Spleen (tissue), 11 donors: ENCODE measurements at regions not wholly inside any gene's neighbourhood (a gene's known extent, or its start where the extent isn't known, plus 50 kb on each side); places are given as distances from the start of the nearest gene placed in this dataset.

Experiments used
- DNase-seq: peaks from one replicate; pipeline ENCODE4 v3.0.0-alpha.2; 2020
- H3K27ac ChIP-seq, 8 donors: fragments of 200-600 bp; sonication (generic) in 7 of 8; 1 replicate in 4 of 8; 2 replicates in 4 of 8; pipeline versions ENCODE4 v1.5.0 to v1.8.0; 2016 to 2021; ENCODE audit warnings: inconsistent platforms in 4 of 8, mild to moderate bottlenecking in 4 of 8, moderate library complexity in 1 of 8
- H3K27me3 ChIP-seq, 7 donors: fragments of 200-600 bp; sonication (generic) in 6 of 7; replicated peaks in 1 of 7; 1 replicate in 4 of 7; 2 replicates in 3 of 7; pipeline versions ENCODE4 v1.5.0 to v1.8.0; 2016 to 2021; ENCODE audit warnings: inconsistent platforms in 3 of 7, mild to moderate bottlenecking in 1 of 7
- H3K36me3 ChIP-seq, 6 donors: fragments of 200-600 bp; sonication (generic) in 5 of 6; 1 replicate in 4 of 6; 2 replicates in 2 of 6; pipeline versions ENCODE4 v1.5.0 to v1.8.0; 2016 to 2021; ENCODE audit warnings: inconsistent platforms in 2 of 6
- H3K4me1 ChIP-seq, 6 donors: fragments of 200-600 bp; sonication (generic) in 5 of 6; 1 replicate in 3 of 6; 2 replicates in 3 of 6; pipeline versions ENCODE4 v1.5.0 to v1.8.0; 2016 to 2021; ENCODE audit warnings: inconsistent platforms in 3 of 6
- H3K4me3 ChIP-seq, 8 donors: fragments of 200-600 bp; sonication (generic) in 7 of 8; 1 replicate in 4 of 8; 2 replicates in 4 of 8; pipeline versions ENCODE4 v1.5.0 to v1.8.0; 2016 to 2021; ENCODE audit warnings: inconsistent platforms in 4 of 8, mild to moderate bottlenecking in 4 of 8, moderate library complexity in 2 of 8
- H3K9me3 ChIP-seq, 8 donors: fragments of 200-600 bp; sonication (generic) in 7 of 8; 1 replicate in 4 of 8; 2 replicates in 4 of 8; pipeline versions ENCODE4 v1.5.0 to v1.8.0; 2016 to 2021; ENCODE audit warnings: inconsistent platforms in 4 of 8
- CTCF ChIP-seq, 11 experiments: fragments of 200-600 bp in 7 of 11; fragments of 450-650 bp in 4 of 11; sonication (generic) in 4 of 11; IDR thresholded peaks in 8 of 11; conservative IDR thresholded peaks in 3 of 11; 1 replicate in 7 of 11; 2 replicates in 4 of 11; pipeline versions ENCODE4 v1.4.0 to v1.8.0; 2016 to 2021; ENCODE audit warnings: antibody characterized with exemption in 11 of 11, inconsistent platforms in 4 of 11, mild to moderate bottlenecking in 1 of 11
- POLR2A ChIP-seq, 3 donors: fragments of 450-650 bp; IDR thresholded peaks; one replicate each; pipeline ENCODE4 v1.5.1; 2017; ENCODE audit warnings: antibody characterized with exemption in 3 of 3, mild to moderate bottlenecking in 1 of 3
- POLR2AphosphoS5 ChIP-seq, 3 donors: sonication (generic); formaldehyde crosslinking; IDR thresholded peaks; one replicate each; pipeline ENCODE4 v1.5.1; 2017; ENCODE audit warnings: antibody characterized with exemption in 3 of 3
- WGBS, 5 donors: extraction: QIAGEN DNeasy Blood & Tissue Kit in 3 of 5; methylation state at CpG; one replicate each; pipeline versions ENCODE4 v1.1.5 to v1.1.7; 2013 to 2018; 5-methylcytosine and 5-hydroxymethylcytosine counted together
- intact Hi-C: fragments of 100-400 bp; cut with DNase I; formaldehyde crosslinking; loops from one replicate; pipeline ENCODE4 v1.15.0; 2023; ENCODE audit warnings: low total_unique reads
- donor health status: healthy with polysubstance abuse.
- donor health status: DM: no; HTN: no; CAD: no; lungs with moderate emphysema.
- donor health status: DM: no; HTN: no; CAD: no.
- donor health status: Bipolar disorder and iron deficiency.
- donor health status: healthy.
- donor health status: DM: no; HTN: no; CAD: no.
- donor health status: DM: yes; HTN: yes; CAD: no.

GRCh38 chr10:22837771-22838170, 90.1 kb upstream of the ARMC3 start:
- TF ChIP-seq CTCF (IDR thresholded peaks at IDR 0.05 in 8 of 11, conservative IDR thresholded peaks at IDR 0.05 in 3 of 11), result no peak
- no peak for TF ChIP-seq POLR2A (IDR thresholded peaks at IDR 0.05)
- no peak for TF ChIP-seq POLR2AphosphoS5 (IDR thresholded peaks at IDR 0.05)
- Histone ChIP-seq H3K27ac (no peak overlapping the region), H3K36me3 (no peaks in the 10 kb centered on the region), H3K9me3 (no peaks in the 10 kb centered on the region), H3K4me1 (no peaks in the 10 kb centered on the region), H3K4me3 (no peak overlapping the region), H3K27me3 (no peaks in the 10 kb centered on the region)
- DNase-seq, result no peak
- 38 to 55% (median 48%) methylated on average over 1 of the region's 1 CpG for WGBS, 5 donors
- intact Hi-C loops, result no loop called here

DNA sequence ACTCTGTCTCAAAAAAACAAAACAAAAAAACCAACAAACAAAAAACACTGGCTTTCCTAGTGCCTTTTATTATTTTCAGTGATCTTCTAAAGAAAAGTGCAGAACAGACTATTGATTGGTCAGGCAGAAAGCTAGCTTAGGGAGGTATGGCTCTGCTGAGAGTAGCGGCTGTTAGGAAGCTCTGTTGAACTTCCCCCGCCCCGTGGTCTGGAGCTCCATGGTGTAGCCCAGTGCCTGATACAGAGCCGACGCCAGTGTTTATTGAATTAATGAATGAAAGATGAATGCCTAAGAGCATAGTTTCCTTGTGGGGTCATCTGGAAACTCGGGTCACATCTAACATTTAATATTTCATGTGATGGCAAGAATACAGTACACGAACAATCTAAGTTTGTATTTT, 90.5 kb upstream of the ARMC3 start:
- no peak for DNase-seq
- Histone ChIP-seq H3K4me1 (no peaks in the 10 kb centered on the region), H3K27ac (no peak overlapping the region), H3K36me3 (no peaks in the 10 kb centered on the region), H3K9me3 (no peaks in the 10 kb centered on the region), H3K4me3 (no peak overlapping the region), H3K27me3 (no peaks in the 10 kb centered on the region)
- WGBS, 5 donors, result 85 to 89% (median 86%) methylated on average over 7 of the region's 7 CpGs
- TF ChIP-seq POLR2AphosphoS5 (IDR thresholded peaks at IDR 0.05) (no peak), POLR2A (IDR thresholded peaks at IDR 0.05) (no peak), CTCF (IDR thresholded peaks at IDR 0.05 in 8 of 11, conservative IDR thresholded peaks at IDR 0.05 in 3 of 11) (no peak)
- intact Hi-C loops, result no loop called here

GRCh38 chr10:22834471-22834870, 93.4 kb upstream of the ARMC3 start:
- intact Hi-C loops, result no loop called here
- H3K27ac ChIP-seq, result no peak overlapping the region
- no peaks in the 10 kb centered on the region for H3K27me3 ChIP-seq
- H3K36me3 ChIP-seq, result no peaks in the 10 kb centered on the region
- WGBS, 5 donors, result 86 to 95% (median 94%) methylated on average over 3 of the region's 3 CpGs
- no peaks in the 10 kb centered on the region for H3K4me1 ChIP-seq
- TF ChIP-seq POLR2AphosphoS5 (IDR thresholded peaks at IDR 0.05), result no peak
- no peak for TF ChIP-seq CTCF (IDR thresholded peaks at IDR 0.05 in 8 of 11, conservative IDR thresholded peaks at IDR 0.05 in 3 of 11)
- TF ChIP-seq POLR2A (IDR thresholded peaks at IDR 0.05), result no peak
- no peak for DNase-seq
- H3K4me3 ChIP-seq, result no peak overlapping the region
- H3K9me3 ChIP-seq, result no peaks in the 10 kb centered on the region

GRCh38 chr10:22833781-22834180, 94.1 kb upstream of the ARMC3 start:
- no peak for DNase-seq
- Histone ChIP-seq H3K4me1 (no peaks in the 10 kb centered on the region), H3K27ac (no peak overlapping the region), H3K4me3 (no peak overlapping the region), H3K36me3 (no peaks in the 10 kb centered on the region), H3K27me3 (no peaks in the 10 kb centered on the region), H3K9me3 (no peaks in the 10 kb centered on the region)
- WGBS, 5 donors, result 49 to 82% (median 76%) methylated on average over 1 of the region's 1 CpG
- no peak for TF ChIP-seq CTCF (IDR thresholded peaks at IDR 0.05 in 8 of 11, conservative IDR thresholded peaks at IDR 0.05 in 3 of 11)
- no peak for TF ChIP-seq POLR2AphosphoS5 (IDR thresholded peaks at IDR 0.05)
- TF ChIP-seq POLR2A (IDR thresholded peaks at IDR 0.05), result no peak
- intact Hi-C loops, result no loop called here
